ENCODE measurements at regions not wholly inside any gene's neighbourhood (a gene's known extent, or its start where the extent isn't known, plus 50 kb on each side); places are given as distances from the start of the nearest gene placed in this dataset.

DNA sequence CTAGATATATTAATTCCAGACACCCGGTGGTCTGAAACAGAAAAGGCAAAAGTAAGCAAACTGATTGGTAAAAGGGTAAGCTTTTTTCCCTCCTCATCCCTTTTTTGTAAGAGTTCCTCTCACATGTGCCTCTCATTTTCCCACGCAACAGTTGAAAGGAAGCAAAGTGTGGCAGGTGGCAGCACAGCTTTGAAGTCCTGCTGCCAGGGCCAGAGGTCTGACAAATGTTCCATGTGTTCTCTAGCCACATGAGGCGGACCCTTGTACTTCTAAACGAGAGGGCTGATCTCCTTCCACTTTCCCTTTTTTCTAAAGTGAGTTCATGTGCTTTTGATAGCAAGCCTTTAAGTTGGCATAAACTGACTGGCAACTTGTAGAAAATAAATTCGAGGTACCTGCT lies 217.5 kb downstream of the POLR1F start:
- intact Hi-C loops (cut with micrococcal nuclease): no loop called here
- H3K4me1 ChIP-seq: no peaks in the 10 kb centered on the region

DNA sequence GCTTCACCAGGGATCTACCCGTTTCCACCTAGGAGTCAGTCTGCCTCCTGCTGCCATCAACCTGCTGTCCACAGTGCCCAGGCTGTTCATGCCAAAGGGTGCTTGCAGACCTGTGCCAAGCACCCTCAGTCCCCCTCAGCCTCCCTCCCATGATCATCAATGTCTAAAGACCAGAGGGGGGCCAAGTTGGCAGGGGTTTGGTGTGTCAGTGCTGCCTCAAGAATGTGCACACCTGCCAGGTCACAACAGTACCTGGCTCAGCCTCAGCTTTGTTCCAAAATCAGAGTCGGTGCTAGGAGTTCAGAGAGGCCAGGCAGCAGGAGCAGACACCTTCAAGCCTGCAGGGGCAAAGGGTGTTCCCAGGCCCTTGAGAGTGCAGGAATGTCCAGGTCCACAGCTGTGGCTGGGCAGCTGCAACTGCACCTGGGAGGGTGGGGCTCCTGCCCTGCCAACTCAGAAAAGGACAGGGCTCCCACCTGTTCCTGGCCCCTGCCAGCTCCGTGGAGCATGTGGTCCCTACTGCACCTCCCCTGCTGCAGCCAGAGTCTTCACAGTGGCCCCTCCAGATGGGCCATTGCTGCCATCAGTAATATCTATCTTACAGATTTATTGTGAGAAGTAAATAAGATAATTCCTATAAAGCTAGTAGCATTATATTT lies 219.5 kb downstream of the POLR1F start:
- intact Hi-C loops (cut with micrococcal nuclease): no loop called here

More for the DNA sequence above, 217.5 kb downstream of the POLR1F start:
- DNase-seq: no peak
- TF ChIP-seq, protein P1, sequence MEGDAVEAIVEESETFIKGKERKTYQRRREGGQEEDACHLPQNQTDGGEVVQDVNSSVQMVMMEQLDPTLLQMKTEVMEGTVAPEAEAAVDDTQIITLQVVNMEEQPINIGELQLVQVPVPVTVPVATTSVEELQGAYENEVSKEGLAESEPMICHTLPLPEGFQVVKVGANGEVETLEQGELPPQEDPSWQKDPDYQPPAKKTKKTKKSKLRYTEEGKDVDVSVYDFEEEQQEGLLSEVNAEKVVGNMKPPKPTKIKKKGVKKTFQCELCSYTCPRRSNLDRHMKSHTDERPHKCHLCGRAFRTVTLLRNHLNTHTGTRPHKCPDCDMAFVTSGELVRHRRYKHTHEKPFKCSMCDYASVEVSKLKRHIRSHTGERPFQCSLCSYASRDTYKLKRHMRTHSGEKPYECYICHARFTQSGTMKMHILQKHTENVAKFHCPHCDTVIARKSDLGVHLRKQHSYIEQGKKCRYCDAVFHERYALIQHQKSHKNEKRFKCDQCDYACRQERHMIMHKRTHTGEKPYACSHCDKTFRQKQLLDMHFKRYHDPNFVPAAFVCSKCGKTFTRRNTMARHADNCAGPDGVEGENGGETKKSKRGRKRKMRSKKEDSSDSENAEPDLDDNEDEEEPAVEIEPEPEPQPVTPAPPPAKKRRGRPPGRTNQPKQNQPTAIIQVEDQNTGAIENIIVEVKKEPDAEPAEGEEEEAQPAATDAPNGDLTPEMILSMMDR (IDR thresholded peaks at IDR 0.05; ENCODE audit: borderline replicate concordance): no peak
- Histone ChIP-seq H3K27me3 (ENCODE audit: low read depth) (no peaks in the 10 kb centered on the region), H3K36me3 (no peaks in the 10 kb centered on the region), H3K27ac (replicated peaks) (no peak overlapping the region), H3K9me3 (replicated peaks) (peaks cover 15% of the 10 kb centered on the region), H3K4me3 (no peak overlapping the region)

DNA sequence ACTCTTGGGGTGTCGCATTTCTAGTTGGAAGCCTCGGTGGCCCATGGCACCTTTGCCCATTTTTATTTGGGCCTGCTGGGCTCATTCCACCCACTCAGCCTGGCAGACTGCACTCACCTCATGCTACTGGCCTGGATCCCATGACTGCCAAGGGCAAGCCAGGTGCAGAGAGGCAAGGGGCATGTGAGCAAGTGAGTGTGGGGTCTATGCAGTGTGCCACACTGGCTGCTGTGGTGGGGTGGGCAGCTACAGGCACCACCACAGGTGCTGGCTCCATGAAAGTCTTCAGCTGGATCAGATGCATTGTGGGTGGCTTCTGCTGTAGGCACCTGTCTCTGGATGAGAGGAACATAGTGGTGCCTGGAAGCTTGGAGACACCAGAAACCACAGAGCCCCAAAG lies 220.8 kb downstream of the POLR1F start:
- no peak for DNase-seq
- H3K9me3 ChIP-seq (replicated peaks): peaks cover 15% of the 10 kb centered on the region
- no peaks in the 10 kb centered on the region for H3K36me3 ChIP-seq
- H3K4me3 ChIP-seq: no peak overlapping the region
- H3K4me1 ChIP-seq: no peaks in the 10 kb centered on the region
- intact Hi-C loops (cut with micrococcal nuclease): no loop called here
- no peaks in the 10 kb centered on the region for H3K27me3 ChIP-seq (ENCODE audit: low read depth)
- H3K27ac ChIP-seq (replicated peaks): no peak overlapping the region
- TF ChIP-seq, protein P1 (IDR thresholded peaks at IDR 0.05; ENCODE audit: borderline replicate concordance): no peak

More for the DNA sequence above, 219.5 kb downstream of the POLR1F start:
- H3K9me3 ChIP-seq (replicated peaks): peaks cover 15% of the 10 kb centered on the region
- H3K4me1 ChIP-seq: no peaks in the 10 kb centered on the region
- no peaks in the 10 kb centered on the region for H3K36me3 ChIP-seq
- TF ChIP-seq, protein P1 (IDR thresholded peaks at IDR 0.05; ENCODE audit: borderline replicate concordance): no peak
- no peaks in the 10 kb centered on the region for H3K27me3 ChIP-seq (ENCODE audit: low read depth)
- no peak overlapping the region for H3K27ac ChIP-seq (replicated peaks)
- H3K4me3 ChIP-seq: no peak overlapping the region
- no peak for DNase-seq

DNA sequence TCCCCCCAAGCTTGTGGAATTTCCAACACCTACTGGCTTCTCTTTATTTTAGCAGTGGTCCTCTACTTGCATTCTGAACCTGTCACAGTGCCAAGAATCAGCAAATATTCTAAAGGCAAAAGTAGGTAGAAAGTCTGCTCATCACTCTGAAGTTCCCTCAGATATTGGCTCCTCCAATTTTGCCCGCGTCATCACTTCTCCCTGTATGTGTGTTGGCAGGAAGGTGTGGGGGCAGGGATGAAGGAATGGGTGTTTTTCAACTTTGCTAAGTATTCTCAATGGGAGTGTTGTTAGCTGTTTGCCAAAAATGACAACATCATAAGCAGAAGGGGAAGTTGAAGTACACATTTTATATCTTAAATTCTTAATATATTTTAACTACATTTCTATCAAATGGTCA lies 226.2 kb downstream of the POLR1F start:
- intact Hi-C loops (cut with micrococcal nuclease): no loop called here
- H3K27me3 ChIP-seq (ENCODE audit: low read depth): no peaks in the 10 kb centered on the region

DNA sequence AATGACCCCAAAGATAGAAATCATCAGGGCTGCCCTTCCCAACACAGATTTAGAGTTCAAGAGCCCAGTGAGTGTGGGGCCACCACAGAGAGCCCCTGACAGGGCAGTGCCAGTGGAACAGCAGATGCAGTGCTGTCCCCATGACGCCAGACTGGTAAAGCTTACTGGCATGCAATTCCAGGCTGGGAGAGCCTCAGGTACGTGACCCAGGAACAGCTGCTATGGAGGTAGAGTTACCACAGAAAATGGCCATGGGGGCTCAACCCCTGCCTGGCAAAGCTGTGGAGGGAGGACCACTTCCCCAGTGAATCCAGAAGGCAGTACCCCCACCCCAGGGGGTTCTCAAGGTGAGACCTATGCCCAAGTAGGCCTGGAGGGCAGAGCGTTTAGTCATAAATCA lies 228.5 kb downstream of the POLR1F start:
- intact Hi-C loops (cut with micrococcal nuclease): no loop called here
- Histone ChIP-seq H3K4me1 (no peaks in the 10 kb centered on the region), H3K9me3 (replicated peaks) (peaks cover 10% of the 10 kb centered on the region)

More for the DNA sequence above, 226.2 kb downstream of the POLR1F start:
- H3K4me1 ChIP-seq: no peaks in the 10 kb centered on the region
- no peak overlapping the region for H3K27ac ChIP-seq (replicated peaks)
- TF ChIP-seq, protein P1 (IDR thresholded peaks at IDR 0.05; ENCODE audit: borderline replicate concordance): no peak
- H3K36me3 ChIP-seq: no peaks in the 10 kb centered on the region
- peaks cover 21% of the 10 kb centered on the region for H3K9me3 ChIP-seq (replicated peaks)
- H3K4me3 ChIP-seq: no peak overlapping the region
- DNase-seq: no peak

More for the DNA sequence above, 228.5 kb downstream of the POLR1F start:
- H3K27ac ChIP-seq (replicated peaks): no peak overlapping the region
- TF ChIP-seq, protein P1 (IDR thresholded peaks at IDR 0.05; ENCODE audit: borderline replicate concordance): no peak
- H3K36me3 ChIP-seq: no peaks in the 10 kb centered on the region
- no peak for DNase-seq
- H3K27me3 ChIP-seq (ENCODE audit: low read depth): no peaks in the 10 kb centered on the region
- no peak overlapping the region for H3K4me3 ChIP-seq
